ENCODE measurements at regions not wholly inside any gene's neighbourhood (a gene's known extent, or its start where the extent isn't known, plus 50 kb on each side); places are given as distances from the start of the nearest gene placed in this dataset.

- TF ChIP-seq CTCF (IDR thresholded peaks at IDR 0.05 in 4 of 5, conservative IDR thresholded peaks at IDR 0.05 in 1 of 5) = no peak
- no peak for TF ChIP-seq POLR2A (IDR thresholded peaks at IDR 0.05)
These were observed 169.6 kb upstream of the SMIM23 start for GRCh38 chr5:171615705-171616640.

Measured in gastrocnemius medialis (tissue), 4 donors.